GM12865 (cell line): ENCODE measurements at regions not wholly inside any gene's neighbourhood (a gene's known extent, or its start where the extent isn't known, plus 50 kb on each side); places are given as distances from the start of the nearest gene placed in this dataset.

Experiments
- DNase-seq: peaks from one replicate; pipeline ENCODE4 v3.0.0; 2010; ENCODE audit warnings: low read depth
- H3K4me3 ChIP-seq: 2 replicates; pipeline ENCODE4 v1.5.1; 2011; ENCODE audit warnings: mild to moderate bottlenecking, low read depth, low read length, control low read depth
- TF ChIP-seq, protein P1 (sequence below): IDR thresholded peaks from 2 replicates; pipeline ENCODE4 v1.5.1; 2011; ENCODE audit warnings: low read length, control low read depth, low read depth, inconsistent platforms; ENCODE audit not compliant: insufficient read depth; ENCODE audit errors: missing control alignments

DNA sequence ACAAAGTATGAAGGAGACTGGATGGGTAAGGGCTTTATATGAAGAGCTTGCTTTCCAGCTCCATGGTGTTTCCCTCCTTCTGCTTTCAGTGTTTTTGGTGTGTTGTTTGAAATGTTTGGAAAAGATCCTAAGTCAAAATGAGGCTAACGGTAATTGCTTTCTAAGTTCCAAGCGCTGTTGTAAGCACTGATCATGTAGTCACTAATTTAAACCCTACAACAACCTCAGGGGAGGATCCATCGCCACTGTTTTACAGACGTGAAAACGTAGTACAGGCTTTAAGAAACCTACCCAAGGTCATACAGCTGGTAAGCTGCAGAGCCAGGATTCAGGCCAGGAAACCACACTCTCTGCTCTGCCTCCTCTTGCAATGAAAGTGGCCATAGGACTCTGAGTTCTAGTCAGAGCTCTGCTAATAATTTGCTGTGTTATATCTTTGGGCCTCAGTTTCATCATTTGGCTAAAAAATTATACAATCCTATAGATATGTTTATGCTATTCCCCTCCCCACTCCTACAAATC, 102.9 kb upstream of the PGRMC2 start:
- no peak overlapping the region for H3K4me3 ChIP-seq
- DNase-seq, result no peak
- TF ChIP-seq, protein P1, sequence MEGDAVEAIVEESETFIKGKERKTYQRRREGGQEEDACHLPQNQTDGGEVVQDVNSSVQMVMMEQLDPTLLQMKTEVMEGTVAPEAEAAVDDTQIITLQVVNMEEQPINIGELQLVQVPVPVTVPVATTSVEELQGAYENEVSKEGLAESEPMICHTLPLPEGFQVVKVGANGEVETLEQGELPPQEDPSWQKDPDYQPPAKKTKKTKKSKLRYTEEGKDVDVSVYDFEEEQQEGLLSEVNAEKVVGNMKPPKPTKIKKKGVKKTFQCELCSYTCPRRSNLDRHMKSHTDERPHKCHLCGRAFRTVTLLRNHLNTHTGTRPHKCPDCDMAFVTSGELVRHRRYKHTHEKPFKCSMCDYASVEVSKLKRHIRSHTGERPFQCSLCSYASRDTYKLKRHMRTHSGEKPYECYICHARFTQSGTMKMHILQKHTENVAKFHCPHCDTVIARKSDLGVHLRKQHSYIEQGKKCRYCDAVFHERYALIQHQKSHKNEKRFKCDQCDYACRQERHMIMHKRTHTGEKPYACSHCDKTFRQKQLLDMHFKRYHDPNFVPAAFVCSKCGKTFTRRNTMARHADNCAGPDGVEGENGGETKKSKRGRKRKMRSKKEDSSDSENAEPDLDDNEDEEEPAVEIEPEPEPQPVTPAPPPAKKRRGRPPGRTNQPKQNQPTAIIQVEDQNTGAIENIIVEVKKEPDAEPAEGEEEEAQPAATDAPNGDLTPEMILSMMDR, result no peak

DNA sequence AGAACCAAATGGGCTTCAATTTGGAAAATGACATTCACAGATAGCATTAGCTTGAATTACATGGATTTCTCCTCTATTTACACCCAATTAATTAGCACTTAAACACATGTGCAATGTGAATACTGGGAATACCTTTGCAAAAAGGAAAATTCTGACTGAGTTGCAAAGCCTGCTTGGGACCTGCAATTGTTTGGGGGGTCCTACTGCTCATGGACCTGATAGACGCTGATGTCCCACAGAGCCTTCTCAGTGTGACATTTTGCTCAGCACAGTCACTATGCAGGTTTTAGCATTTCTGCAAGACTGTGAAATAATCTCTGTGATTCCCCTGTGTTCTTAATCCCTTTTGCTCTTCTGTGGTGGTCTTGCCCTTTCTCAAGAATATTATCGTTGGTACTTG, 101.2 kb upstream of the PGRMC2 start:
- no peak overlapping the region for H3K4me3 ChIP-seq
- DNase-seq, result no peak
- TF ChIP-seq, protein P1, result no peak

GRCh38 chr4:128388352-128388630, 100.7 kb upstream of the PGRMC2 start:
- DNase-seq, result no peak
- TF ChIP-seq, protein P1, result no peak
- no peak overlapping the region for H3K4me3 ChIP-seq

- no peak for DNase-seq
- TF ChIP-seq, protein P1, result no peak
- H3K4me3 ChIP-seq, result no peak overlapping the region
Measured at GRCh38 chr4:128387600-128388351, 100.2 kb upstream of the PGRMC2 start.

GRCh38 chr4:128386761-128387599, 99.4 kb upstream of the PGRMC2 start:
- TF ChIP-seq, protein P1, result no peak
- no peak overlapping the region for H3K4me3 ChIP-seq
- no peak for DNase-seq

DNA sequence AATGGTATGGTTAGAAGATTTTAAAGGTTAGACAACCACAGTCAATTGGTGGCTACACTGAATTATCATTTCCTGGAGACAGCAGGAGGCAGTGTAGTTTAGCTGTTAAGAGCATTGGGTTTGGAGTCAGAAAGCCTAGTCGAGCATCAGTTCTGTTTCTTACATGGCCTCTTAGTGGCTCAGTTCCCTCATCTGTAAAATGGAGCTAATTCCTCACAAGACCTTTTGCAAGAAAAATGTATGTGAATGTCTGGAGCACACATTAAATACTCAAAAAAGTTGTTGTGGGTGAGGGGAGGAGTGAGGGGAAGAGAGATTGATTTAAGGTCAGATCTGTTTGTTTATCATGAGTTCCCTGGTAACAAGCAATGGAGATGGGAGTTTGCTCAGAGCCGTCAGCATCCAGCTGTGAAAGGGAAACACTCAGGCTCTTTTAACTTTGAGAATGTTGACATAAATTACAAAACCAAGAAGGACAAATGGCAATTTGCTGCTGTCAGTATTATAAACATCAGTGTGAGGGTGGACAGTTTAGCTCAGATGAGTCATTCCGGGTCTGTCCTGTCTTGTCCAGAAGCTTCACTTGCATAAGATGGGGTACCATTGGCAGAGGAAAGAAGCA, 98.2 kb upstream of the PGRMC2 start:
- TF ChIP-seq, protein P1, result no peak
- DNase-seq, result peak; percentile 16
- no peak overlapping the region for H3K4me3 ChIP-seq
